HG03575 (cell line): ENCODE measurements at regions not wholly inside any gene's neighbourhood (a gene's known extent, or its start where the extent isn't known, plus 50 kb on each side); places are given as distances from the start of the nearest gene placed in this dataset.

Source experiments
- ATAC-seq: cut with Tn5 transposase; IDR thresholded peaks from one replicate; pipeline ENCODE4 v1.9.1; 2021; ENCODE audit not compliant: unreplicated experiment, insufficient number of reproducible peaks, low FRiP score; ENCODE audit errors: extremely low read depth

DNA sequence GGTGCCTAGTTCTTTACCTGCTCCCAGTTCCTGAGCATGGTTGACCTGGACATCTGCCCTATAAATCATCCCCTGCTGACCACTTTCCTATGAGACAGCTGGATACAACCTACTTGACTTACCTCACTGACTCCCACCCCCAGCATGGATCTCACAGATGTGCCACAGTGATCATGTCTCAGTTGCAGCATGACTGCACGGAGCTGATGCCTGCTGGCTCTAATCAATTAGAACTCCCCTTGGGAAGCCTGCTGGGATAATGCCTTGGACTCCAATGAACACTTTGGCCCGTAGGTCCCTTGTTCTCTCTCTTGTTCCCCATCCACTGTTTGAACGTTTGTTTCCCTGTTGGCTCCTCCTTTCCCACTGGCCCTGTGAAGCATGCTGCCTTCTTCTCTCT, 271.2 kb upstream of the IGFBP3 start:
- no peak for ATAC-seq

DNA sequence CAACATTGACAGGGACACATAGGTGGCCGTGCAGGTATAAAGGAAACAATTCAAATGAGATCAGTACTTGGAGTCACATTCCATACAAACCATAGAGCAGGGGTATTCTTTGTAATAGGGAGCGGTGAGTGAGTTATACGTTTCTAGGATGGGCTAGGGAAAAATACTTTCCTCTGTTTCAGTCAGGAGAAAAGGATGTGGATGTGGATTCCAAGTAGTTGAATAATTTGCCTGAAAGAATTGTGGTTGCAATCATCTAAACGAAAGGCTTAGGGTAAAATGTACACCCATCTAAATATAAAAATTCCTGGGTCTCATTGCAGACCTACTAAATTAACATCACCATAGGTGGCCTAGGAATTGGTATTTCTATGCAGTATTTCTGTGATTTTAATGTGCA, 270.7 kb upstream of the IGFBP3 start:
- no peak for ATAC-seq

DNA sequence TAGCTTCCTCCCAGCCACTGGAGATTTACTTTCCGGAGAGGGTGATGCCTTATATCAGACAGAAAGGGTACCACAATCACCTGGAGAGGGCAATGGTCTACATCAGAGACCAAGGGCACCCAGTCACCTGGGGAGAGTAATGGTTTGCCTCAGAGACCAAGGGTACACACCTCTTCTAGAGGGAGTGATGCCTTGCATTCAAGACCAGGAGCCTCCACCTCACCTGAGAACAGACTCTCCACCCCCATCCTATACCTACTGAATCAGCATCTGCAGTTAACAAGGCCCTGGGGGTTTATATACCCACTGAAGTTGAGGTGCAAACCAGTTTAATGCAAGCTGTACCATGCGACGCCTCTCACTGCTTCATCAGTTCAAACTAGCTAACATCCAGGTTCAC, 270.2 kb upstream of the IGFBP3 start:
- no peak for ATAC-seq

DNA sequence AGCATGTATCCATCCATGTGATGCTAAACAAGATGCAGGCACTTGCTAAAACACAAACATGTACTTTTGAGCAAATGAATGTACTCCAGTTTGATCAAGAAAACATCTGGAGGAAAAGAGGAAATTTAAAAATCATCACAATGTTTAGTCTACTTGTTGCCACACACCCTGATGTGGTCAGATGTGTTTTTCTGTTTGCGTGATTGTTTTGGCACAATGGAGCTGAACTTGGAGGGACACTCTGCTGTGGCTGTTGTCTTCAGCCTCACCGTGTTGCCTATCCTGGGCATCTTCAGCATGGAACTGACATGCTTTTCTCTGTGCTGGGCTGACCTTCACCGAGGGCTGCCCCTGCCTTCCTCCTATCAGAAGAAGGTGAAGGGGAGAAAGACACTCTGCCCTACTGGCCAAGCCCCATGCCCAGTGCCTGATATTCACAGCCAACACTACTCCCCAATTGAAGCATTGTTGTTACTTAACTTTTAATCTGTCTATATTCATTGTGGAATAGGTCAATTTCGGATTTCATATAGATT, 268.3 kb upstream of the IGFBP3 start:
- ATAC-seq, result no peak

DNA sequence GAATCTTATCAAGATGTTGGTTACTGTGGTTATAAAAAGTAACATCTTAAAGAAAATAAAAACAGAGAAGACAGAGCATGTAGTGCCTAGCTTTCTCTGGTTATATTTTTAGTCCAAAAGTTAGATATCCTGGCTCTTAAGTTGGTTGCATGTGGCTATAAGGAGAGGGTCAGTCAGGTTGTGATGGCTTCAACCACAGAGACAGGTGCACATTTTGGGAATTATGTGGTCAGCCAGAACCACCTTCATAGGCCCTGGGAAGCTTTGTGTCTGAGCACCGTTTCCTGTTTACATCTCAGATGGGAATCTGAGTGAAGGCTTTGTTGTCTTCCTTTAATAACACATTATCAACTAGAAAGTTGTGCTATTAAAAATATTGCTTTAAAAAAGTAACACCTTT, 265.1 kb upstream of the IGFBP3 start:
- no peak for ATAC-seq

DNA sequence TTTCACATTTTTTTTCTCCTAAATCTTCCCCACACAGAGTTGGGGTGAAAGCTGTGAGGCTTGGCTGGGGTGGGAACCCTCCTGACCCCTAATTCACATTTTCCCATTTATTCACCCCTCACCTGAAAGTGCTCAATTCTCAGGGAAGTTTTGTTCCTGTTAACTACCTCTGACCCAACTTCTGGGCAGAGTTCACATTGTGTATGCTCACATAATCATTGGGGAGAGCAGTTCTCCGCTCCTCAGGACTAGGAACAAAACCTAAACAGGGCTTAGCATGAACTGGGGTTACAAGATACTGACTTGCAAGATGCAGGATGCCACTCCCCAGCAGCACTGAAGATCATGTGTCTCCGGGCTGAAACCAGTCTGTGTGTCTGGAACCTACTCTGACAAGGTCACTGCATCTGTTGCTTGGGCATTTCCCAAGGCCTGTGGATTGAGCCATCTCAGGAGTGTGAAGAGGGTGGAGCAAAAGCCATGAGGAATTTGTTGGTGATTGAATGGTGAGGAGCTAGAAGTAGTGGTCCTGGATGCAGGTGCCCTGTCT, 258.1 kb upstream of the IGFBP3 start:
- ATAC-seq, result no peak

DNA sequence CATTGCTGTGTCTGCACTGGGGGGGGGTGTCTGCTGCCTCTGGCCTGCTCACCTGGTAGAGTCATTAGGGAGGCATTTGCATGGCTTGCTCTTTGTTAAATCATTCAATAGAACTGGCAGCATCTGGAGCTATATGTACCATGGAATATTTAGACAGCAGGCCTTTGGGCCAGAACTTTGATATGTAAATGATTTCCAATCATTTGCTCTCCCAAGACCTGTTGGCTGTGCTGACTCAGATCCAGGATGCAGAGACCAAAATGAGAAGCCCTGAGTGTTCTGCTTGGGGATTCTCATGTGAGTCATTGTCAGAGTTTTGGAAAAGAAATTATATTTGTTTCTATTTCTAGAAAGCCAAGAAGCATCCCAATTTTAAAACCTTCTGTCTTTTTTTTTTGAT, 257.6 kb upstream of the IGFBP3 start:
- no peak for ATAC-seq

DNA sequence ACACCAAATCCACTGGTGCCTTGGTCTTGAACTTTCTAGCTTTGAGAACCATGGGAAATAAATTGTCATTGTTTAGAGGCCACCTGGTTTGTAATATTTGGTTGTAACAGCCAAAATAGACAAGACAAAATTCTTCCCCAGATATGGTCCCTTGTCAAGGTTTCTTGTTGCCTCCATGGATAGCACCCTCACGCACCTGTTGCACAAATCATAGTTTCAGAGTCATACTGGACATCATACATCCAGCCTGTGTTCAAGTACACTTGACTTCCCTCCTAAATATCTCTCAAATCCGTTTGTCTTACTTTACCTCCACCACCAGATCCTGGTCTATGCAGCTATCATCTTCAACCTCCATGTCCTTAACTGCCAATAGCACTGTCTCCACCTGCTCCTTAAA, 256.7 kb upstream of the IGFBP3 start:
- no peak for ATAC-seq

DNA sequence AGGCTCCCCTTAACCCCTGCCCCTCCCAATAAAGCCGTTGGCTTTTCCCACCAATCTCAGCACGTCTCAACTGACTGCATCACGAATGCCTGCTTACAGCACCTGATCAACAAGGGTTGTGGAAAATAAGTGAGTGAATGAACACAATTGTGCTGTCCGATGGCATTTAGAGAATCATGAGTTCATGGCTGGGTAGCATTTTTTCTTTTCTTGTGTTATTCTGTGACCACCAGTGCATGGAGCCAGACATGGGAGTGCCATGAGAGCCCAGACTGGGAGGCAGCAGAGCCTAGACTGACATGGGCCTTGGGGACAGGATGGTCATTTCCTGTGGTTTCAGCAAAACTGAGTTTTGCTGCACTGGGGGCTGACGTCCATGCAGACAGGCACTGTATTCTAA, 254.1 kb upstream of the IGFBP3 start:
- no peak for ATAC-seq

DNA sequence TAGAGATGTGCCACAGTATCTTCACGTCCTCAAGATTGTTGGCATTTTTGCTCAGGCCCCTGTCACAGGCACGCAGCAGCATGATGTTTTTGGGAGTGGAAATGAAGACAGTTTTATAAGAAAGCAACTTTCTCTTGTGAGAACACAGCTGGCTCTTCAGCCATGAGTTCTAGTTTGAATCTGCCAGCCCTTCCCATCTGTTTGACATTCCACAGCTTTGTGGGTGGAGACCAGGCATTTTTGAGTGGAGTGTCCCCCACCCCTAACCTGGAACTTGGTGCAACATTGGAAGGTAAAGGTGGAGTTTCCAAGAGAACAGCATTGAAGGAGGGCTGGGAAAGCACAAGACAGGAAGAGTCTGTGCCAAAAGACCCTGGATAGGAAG, 253.1 kb upstream of the IGFBP3 start:
- ATAC-seq, result no peak

DNA sequence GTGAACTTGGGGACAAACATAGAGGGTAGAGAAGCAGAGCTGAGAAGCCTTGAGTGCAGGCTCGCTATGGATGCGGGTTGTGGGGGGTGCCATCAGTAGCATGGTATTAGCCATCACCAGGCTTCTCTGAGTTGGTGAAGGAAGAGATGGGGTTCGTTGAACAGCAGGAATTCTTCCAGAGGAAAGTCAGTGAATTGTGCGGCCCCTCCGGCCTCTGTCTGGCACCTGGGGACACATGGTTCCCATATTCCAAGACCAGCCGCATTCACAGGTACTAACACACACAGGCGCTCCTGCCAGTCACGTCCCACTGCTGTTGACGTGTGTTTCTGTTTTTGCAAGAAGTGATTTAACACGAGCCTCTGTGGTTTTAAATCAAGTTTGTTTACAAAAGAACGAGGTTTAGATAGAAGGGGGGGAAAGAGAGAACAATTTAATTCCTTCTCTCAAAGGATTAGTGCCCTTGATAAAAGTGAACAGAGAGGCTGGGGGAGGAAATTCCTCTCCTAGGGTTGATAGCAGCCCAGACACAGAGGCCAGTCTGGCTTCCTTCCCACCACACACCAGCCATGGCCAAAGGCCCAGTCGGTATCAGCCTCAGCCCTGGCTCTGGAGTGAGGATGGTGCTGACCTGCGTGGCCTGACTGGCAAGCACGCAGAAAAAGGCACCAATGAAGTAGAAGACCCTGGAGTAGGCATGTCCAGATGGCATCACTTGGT, 252.6 kb upstream of the IGFBP3 start:
- ATAC-seq, result no peak

DNA sequence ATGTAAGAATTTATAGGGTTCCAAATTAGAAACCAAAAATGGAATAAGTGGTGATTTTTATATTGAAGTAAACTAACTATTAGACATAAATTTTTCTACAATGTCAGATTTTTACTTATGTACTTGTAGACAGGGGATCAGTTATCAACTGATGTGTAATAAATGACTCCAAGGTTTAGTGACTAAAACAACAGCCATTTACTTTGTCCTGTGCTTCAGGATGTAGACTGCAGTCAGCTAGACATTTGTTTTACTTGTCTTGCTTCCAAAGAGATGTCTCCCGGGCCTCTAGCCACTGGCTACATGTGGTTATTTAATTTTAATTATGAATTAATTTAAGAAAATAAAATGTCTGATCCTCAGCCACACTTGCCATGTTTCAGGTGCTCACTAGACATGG, 249.7 kb upstream of the IGFBP3 start:
- no peak for ATAC-seq

DNA sequence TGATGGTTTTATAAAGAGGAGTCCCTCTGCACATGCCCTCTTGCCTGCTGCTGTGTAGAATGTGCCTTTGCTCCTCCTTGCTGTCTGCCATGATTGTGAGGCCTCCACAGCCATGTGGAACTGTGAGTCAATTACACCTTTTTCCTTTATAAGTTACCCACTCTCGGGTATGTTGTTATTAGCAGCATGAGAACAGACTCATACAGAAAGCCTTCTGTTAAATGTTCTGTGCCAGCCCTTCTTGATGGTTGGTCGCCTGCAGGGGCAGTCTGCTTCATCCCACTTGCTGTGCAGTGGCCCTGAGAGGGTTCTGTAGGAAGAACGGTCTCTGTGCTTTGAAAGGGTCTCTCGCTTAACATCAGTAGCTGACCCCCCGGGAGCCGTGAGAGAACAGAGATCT, 248.9 kb upstream of the IGFBP3 start:
- no peak for ATAC-seq

DNA sequence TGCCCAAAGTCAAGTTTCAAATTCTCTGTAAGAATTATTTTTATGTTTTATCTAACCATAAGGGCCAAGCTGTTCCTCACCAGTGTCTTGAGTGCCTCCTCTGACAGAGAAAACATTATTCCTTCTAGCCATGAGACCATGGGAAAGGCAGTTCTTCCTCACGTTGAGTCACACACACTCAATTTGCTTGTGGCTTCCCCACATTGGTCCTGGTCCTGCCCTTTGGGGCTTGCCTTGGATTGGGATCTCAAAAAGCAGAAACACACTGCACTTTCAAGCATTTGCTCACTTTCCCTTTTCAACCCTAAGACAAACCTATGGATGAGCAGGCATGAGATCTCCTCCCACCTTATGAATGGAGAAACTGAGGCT, 248.3 kb upstream of the IGFBP3 start:
- no peak for ATAC-seq

DNA sequence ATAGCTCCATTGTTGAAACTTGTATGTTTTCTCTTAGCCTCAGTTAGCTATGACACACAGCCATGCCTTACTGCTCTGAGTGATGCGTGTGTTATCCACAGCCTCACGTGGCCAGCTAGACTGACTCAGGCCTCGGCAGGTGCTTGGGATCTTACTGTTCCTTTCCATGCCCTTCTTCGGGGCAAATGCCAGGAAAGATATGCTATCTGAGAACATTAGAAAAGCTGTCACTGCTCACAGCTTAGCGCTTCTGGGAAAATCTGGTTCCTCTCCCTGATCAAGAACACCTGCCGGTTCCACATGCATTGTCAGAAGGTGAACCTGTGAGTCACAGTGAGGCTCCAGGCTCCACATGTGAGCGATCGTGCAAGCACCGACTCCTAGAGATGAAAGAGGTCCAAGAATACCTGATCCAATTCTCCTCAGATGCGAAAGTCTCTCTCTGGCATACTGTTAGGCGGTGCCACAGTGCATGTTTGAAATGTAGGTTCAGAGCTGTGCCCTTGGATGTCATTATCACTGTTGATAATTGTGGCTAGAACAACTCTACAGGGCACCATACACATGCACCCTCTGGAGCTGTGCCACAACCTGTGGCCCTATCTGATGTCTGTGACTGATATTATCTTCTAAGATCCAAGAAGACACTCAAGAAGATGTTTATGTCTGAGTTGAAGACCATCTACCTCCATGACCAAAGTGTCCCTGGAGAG, 247.8 kb upstream of the IGFBP3 start:
- ATAC-seq, result no peak

DNA sequence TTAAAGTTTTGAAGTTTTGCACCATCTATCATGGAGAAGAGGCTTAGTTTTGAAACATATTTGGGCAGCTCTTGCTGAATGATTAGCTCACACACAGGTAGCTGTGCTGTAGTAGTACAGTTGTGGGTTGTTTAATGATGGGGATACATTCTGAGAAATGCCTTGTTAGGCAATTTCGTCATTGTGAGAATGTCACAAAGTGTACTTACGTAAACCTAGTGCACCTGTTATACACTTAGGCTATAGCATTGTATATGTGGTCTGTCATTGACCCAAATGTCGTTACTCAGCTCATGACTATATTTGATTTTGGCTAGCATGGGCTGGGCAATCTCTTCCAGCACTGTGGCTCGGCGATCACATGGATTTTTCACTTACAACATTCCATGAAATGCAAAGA, 247.2 kb upstream of the IGFBP3 start:
- ATAC-seq, result no peak

DNA sequence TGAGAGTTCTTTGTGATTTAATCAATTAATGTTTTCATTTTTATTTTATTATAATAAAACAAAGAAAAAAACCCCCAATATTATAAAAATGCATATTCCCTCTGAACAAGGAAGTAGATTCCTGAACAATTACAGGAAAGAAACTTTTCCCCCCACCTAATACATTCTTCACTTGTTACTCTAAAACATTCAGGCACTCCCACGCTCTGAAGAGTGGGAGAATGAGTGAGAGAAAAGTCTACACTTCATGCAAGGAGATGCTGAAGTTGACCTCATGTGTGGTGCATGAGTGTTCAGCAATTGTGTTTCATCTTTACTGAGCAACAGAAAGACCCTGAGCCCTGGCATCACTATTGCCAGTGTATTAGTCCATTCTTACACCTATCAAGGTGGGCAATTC, 244.2 kb upstream of the IGFBP3 start:
- ATAC-seq, result no peak

DNA sequence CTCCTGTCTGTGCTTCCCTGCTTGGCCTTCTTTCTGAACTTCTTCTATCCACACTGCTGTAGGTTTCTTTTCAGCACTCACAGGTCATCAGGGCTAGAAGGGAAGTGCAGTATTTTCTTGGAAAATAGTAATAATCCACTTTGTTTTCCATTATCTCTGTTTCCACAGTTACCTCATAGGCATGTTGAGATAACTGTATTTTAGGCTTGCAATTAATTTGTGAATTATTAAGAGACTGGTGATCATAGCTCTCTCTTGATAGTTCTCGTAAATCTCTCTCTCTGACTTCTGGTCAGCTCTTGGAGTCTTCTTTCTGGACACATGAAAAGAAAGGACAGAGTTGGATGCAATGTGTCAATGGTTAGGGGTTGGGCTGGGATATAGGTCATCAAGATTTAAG, 243.6 kb upstream of the IGFBP3 start:
- no peak for ATAC-seq

DNA sequence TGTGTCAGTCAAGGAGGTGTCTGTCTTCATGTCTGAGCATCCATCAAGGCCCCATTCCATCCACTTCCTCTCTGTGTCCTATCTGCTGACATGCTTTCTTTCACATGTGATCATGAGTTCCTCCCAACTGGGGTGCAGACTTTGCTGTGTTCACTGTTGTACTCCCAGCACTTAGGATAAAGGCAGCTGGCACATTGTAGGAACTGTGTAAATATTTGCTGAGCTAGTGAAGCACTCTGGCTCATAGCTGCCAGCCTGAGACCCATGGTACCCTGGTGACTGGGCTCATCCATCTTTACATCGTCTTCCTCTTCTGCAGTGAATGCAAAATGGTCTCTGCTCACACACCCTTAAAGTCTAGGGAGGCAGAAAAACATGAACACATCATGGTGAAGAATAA, 242.2 kb upstream of the IGFBP3 start:
- no peak for ATAC-seq

DNA sequence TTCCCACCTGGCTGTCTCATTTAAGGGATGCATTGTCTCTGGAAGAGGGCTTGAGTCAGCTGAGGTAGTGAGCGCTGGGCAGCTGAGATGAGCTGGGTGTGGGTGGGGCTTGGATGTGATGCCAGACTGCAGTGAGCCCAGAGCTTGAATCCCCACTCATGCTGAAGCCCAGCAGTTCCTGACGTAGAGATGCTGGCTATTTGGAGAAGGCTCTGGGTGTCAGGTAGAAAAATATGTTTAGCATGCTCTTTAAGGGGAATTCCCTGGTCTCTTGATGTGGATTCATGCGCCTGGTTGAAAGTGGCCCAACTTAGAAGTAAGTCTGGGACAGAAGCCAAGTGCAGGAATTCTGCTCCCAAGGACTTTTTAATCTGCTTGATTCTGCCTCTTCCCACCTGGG, 241.5 kb upstream of the IGFBP3 start:
- ATAC-seq, result no peak
